Adrenal gland (tissue), 9 donors: ENCODE measurements at regions not wholly inside any gene's neighbourhood (a gene's known extent, or its start where the extent isn't known, plus 50 kb on each side); places are given as distances from the start of the nearest gene placed in this dataset.

ENCODE experiments used
- DNase-seq, 7 donors: peaks; one replicate each; pipeline ENCODE4 v3.0.0-alpha.2; 2019 to 2020
- H3K27ac ChIP-seq, 5 donors: fragments of 200-600 bp; sonication (generic) in 4 of 5; 1 replicate in 3 of 5; 2 replicates in 2 of 5; pipeline versions ENCODE4 v1.5.1 to v1.8.0; 2016 to 2020; ENCODE audit warnings: mild to moderate bottlenecking in 1 of 5
- H3K27me3 ChIP-seq: fragments of 200-600 bp; 2 replicates; pipeline ENCODE4 v1.8.0; 2021
- H3K36me3 ChIP-seq, 2 donors: fragments of 200-600 bp; replicated peaks in 1 of 2; 1 replicate in 1 of 2; 2 replicates in 1 of 2; pipeline versions ENCODE4 v1.5.1 to v1.8.0; 2018 to 2022
- H3K4me1 ChIP-seq, 2 donors: fragments of 200-600 bp; replicated peaks in 1 of 2; 1 replicate in 1 of 2; 2 replicates in 1 of 2; pipeline versions ENCODE4 v1.5.1 to v1.8.0; 2018 to 2021
- H3K4me3 ChIP-seq, 4 donors: fragments of 200-600 bp; sonication (generic) in 3 of 4; one replicate each; pipeline ENCODE4 v1.5.1; 2016 to 2018
- H3K9me3 ChIP-seq, 3 donors: fragments of 200-600 bp; sonication (generic) in 1 of 3; replicated peaks in 1 of 3; 1 replicate in 2 of 3; 2 replicates in 1 of 3; pipeline versions ENCODE4 v1.5.1 to v1.8.0; 2016 to 2021
- CTCF ChIP-seq, 6 experiments: fragments of 450-650 bp in 4 of 6; fragments of 200-600 bp in 2 of 6; sonication (generic) in 1 of 6; IDR thresholded peaks; 1 replicate in 5 of 6; 2 replicates in 1 of 6; pipeline versions ENCODE4 v1.5.1 to v1.8.0; 2016 to 2021; ENCODE audit warnings: antibody characterized with exemption in 6 of 6, mild to moderate bottlenecking in 2 of 6, moderate library complexity in 1 of 6
- POLR2A ChIP-seq, 2 donors: fragments of 450-650 bp; IDR thresholded peaks; one replicate each; pipeline ENCODE4 v1.6.1; 2017; ENCODE audit warnings: antibody characterized with exemption in 2 of 2, mild to moderate bottlenecking in 2 of 2, moderate library complexity in 1 of 2
- WGBS, 4 donors: extraction: QIAGEN DNeasy Blood & Tissue Kit in 2 of 4; methylation state at CpG; one replicate each; pipeline versions ENCODE4 v1.1.5 to v1.1.7; 2013 to 2017; 5-methylcytosine and 5-hydroxymethylcytosine counted together
- intact Hi-C, 2 donors: fragments of 100-400 bp; cut with DNase I; formaldehyde crosslinking; loops; one replicate each; pipeline versions ENCODE4 v1.14.1 to v1.15.0; 2022 to 2023
- donor health status: healthy with polysubstance abuse.
- donor health status: Bipolar disorder and iron deficiency.
- donor health status: DM: yes; HTN: yes; CAD: no.
- donor health status: DM: no; HTN: no; CAD: no.
- donor health status: DM: no; HTN: no; CAD: no.

DNA sequence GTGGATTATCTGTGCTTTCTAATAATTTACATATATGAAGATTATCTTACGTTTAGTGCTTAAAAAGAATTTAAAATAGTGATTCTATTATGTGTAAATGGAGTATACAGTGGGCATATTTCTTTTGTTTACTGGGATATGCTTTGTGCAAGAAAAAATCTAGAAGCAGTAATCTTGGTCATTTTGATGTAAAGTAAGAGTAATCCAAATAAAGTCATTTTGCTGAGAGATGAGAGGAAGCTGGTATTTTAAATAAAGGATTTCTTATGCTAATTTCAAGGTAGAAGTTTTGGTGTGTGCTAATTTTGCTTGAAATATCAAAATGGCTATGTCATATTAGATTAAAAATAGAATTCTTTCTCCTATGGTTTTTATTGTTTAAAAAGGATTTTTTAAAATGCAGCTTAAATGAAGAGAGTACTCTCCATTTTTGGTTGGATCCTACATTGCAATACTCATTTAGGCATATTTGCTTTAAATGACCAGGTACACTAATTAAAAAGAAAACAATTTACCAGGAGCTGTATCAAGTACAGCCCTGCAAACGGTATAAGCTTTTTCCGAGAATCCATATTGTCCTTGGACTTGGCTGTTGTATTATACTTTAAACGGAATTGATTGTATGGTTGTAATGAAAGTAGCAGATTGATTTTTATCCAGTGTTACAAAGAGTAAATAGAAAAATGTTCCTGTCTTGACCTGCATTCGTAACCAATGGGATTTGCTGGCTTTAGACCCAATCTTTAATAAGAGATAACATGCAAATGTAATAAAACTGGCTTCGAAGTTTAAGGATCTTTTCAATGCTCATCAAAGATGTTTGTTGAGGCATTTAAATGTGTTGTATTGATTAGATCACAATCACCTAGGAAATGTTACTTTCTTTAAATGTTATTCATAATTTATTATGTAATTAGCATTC is 574.7 kb downstream of the USP25 start:
- H3K27ac ChIP-seq, result peak overlapping the region in 4 of 5 donors; percentile 51 to 74 (median 64)
- TF ChIP-seq POLR2A (IDR thresholded peaks at IDR 0.05) (no peak), CTCF (IDR thresholded peaks at IDR 0.05) (no peak)
- peak overlapping the region in 1 of 4 donors; percentile 38 for H3K4me3 ChIP-seq
- no peaks in the 10 kb centered on the region for H3K27me3 ChIP-seq
- no peaks in the 10 kb centered on the region for H3K36me3 ChIP-seq
- WGBS, 4 donors, result 66 to 74% (median 69%) methylated on average over 6 of the region's 6 CpGs
- intact Hi-C loops, result no loop called here
- DNase-seq, result no peak
- H3K9me3 ChIP-seq, result no peaks in the 10 kb centered on the region
- no peaks in the 10 kb centered on the region for H3K4me1 ChIP-seq

DNA sequence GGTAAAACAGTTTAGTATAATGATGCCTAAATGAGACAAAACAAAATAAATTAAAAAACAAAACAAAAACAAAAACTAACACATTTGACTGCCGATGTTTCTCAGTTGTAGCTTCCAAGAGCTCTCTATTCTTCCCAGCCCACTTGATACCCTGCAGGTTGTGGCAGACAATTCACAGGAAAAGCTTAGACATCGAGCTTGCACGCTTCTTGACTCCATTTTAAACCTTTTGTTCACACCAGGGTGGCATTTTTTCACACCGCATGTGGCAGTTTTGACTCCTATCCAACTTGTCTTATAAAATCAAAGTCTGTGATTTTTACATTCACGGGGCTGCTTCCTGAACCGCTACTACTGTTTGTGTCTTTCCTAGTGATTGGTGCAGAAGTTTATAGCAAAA is 575.9 kb downstream of the USP25 start:
- no peaks in the 10 kb centered on the region for H3K27me3 ChIP-seq
- intact Hi-C loops, result no loop called here
- peak in 3 of 7 donors; percentile 11 to 31 (median 15) for DNase-seq
- peak overlapping the region in 1 of 4 donors; percentile 38 for H3K4me3 ChIP-seq
- WGBS, 4 donors, result 44 to 54% (median 51%) methylated on average over 6 of the region's 6 CpGs
- H3K9me3 ChIP-seq, result no peaks in the 10 kb centered on the region
- H3K4me1 ChIP-seq, result no peaks in the 10 kb centered on the region
- peak overlapping the region in 4 of 5 donors; percentile 26 to 74 (median 64) for H3K27ac ChIP-seq
- H3K36me3 ChIP-seq, result no peaks in the 10 kb centered on the region
- TF ChIP-seq CTCF (IDR thresholded peaks at IDR 0.05) (no peak), POLR2A (IDR thresholded peaks at IDR 0.05) (no peak)

GRCh38 chr21:16307256-16307655 is 577.5 kb downstream of the USP25 start:
- Histone ChIP-seq H3K36me3 (no peaks in the 10 kb centered on the region), H3K9me3 (no peaks in the 10 kb centered on the region), H3K27me3 (no peaks in the 10 kb centered on the region), H3K4me1 (no peaks in the 10 kb centered on the region), H3K27ac (peak overlapping the region in 2 of 5 donors; percentile 51 to 69), H3K4me3 (peak overlapping the region in 1 of 4 donors; percentile 39)
- intact Hi-C loops, result no loop called here
- no peak for DNase-seq
- TF ChIP-seq POLR2A (IDR thresholded peaks at IDR 0.05), result no peak
- TF ChIP-seq CTCF (IDR thresholded peaks at IDR 0.05), result no peak

DNA sequence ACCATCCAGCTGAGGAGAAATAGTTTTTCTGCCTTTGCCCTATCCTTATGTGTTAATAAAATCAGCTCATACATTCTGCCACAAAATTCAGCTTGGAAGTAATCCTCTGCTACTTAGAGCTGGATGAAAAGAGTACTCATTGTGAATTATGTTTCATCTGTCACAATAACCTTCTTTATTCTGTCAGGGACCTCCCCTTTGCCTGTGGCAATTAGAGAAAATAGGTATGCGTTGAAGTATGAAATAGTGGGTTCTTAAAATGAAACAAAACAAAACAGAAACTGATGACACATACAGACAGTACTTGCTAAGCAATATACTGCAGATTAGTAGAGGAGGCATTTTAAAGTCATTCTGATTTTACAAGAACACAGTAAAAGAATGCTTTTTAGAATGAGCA is 578.5 kb downstream of the USP25 start:
- 17 to 28% (median 23%) methylated on average over 1 of the region's 1 CpG for WGBS, 4 donors
- no peak for TF ChIP-seq CTCF (IDR thresholded peaks at IDR 0.05)
- peak in 1 of 2 donors; percentile 7 for TF ChIP-seq POLR2A (IDR thresholded peaks at IDR 0.05)
- DNase-seq, result no peak
- H3K36me3 ChIP-seq, result no peaks in the 10 kb centered on the region
- peak overlapping the region in 2 of 4 donors; percentile 2 to 39 for H3K4me3 ChIP-seq
- no peaks in the 10 kb centered on the region for H3K4me1 ChIP-seq
- intact Hi-C loops, result no loop called here
- H3K27me3 ChIP-seq, result no peaks in the 10 kb centered on the region
- H3K9me3 ChIP-seq, result no peaks in the 10 kb centered on the region
- H3K27ac ChIP-seq, result peak overlapping the region; percentile 14 to 77 (median 62)
